PC-9 (cell line): ENCODE measurements at regions not wholly inside any gene's neighbourhood (a gene's known extent, or its start where the extent isn't known, plus 50 kb on each side); places are given as distances from the start of the nearest gene placed in this dataset.

Source experiments
- BruUV-seq: library from RNA; stranded (reverse); fragments of 400-500 nt; replicated peaks from 2 replicates; lab custom pipeline; 2021; lab: Mats Ljungman, UMichigan
- CTCF ChIA-PET: fragments of 300-600 bp; sonication (Branson Sonifier 250); formaldehyde crosslinking; loops from one replicate; lab custom pipeline; 2022; ENCODE audit warnings: antibody characterized with exemption; lab: Charles Lee
- POLR2A ChIA-PET: fragments of 300-600 bp; sonication (Branson Sonifier 250); formaldehyde crosslinking; loops from one replicate; lab custom pipeline; 2022; ENCODE audit warnings: antibody characterized with exemption; ENCODE audit not compliant: unreplicated experiment; lab: Charles Lee
- DNase-seq, 2 experiments: peaks; one replicate each; pipeline versions ENCODE4 v3.0.0 to v3.0.0-alpha.2; 2015 to 2022; ENCODE audit warnings: mixed read lengths in 1 of 2
- H2AFZ ChIP-seq: fragments of 200-600 bp; sonication (generic); 2 replicates; pipeline ENCODE4 v1.8.1; 2017; ENCODE audit warnings: antibody characterized with exemption
- H3F3A ChIP-seq: fragments of 200-600 bp; sonication (generic); 2 replicates; pipeline ENCODE4 v1.8.1; 2017; ENCODE audit warnings: antibody characterized with exemption, mild to moderate bottlenecking, low read depth; ENCODE audit not compliant: insufficient read depth
- H3K27ac ChIP-seq: fragments of 200-600 bp; sonication (generic); 2 replicates; pipeline ENCODE4 v1.6.1; 2016; ENCODE audit warnings: mixed run types
- H3K27me3 ChIP-seq: fragments of 200-600 bp; sonication (generic); 2 replicates; pipeline ENCODE4 v1.6.1; 2016; ENCODE audit warnings: low read depth, mixed run types; ENCODE audit not compliant: insufficient read depth
- H3K36me3 ChIP-seq: fragments of 200-600 bp; sonication (generic); 2 replicates; pipeline ENCODE4 v1.6.1; 2016; ENCODE audit warnings: low read depth, mixed run types
- H3K4me1 ChIP-seq: fragments of 200-600 bp; sonication (generic); replicated peaks from 2 replicates; pipeline ENCODE4 v1.6.1; 2016; ENCODE audit warnings: mixed run types; ENCODE audit not compliant: insufficient read depth
- H3K4me2 ChIP-seq: fragments of 200-600 bp; sonication (generic); 2 replicates; pipeline ENCODE4 v1.6.1; 2017; ENCODE audit warnings: mixed run types
- H3K4me3 ChIP-seq: fragments of 200-600 bp; sonication (generic); 2 replicates; pipeline ENCODE4 v1.6.1; 2016; ENCODE audit warnings: mixed run types
- H3K79me2 ChIP-seq: fragments of 200-600 bp; sonication (generic); 2 replicates; pipeline ENCODE4 v1.6.1; 2017; ENCODE audit warnings: low read depth, mixed run types
- H3K9me2 ChIP-seq: fragments of 200-600 bp; sonication (generic); 2 replicates; pipeline ENCODE4 v1.8.1; 2017; ENCODE audit warnings: mild to moderate bottlenecking; ENCODE audit not compliant: insufficient read depth
- H3K9me3 ChIP-seq: fragments of 200-600 bp; sonication (generic); 2 replicates; pipeline ENCODE4 v1.8.1; 2016; ENCODE audit warnings: low read depth; ENCODE audit not compliant: insufficient read depth
- H4K20me1 ChIP-seq: fragments of 200-600 bp; sonication (generic); 2 replicates; pipeline ENCODE4 v1.8.1; 2017; ENCODE audit not compliant: insufficient read depth
- CTCF ChIP-seq: fragments of 200-600 bp; sonication (generic); conservative IDR thresholded peaks from 2 replicates; pipeline ENCODE4 v1.6.1; 2017; ENCODE audit warnings: mixed run types, antibody characterized with exemption, mild to moderate bottlenecking, moderate library complexity
- EZH2 ChIP-seq: fragments of 200-600 bp; sonication (generic); IDR thresholded peaks from 2 replicates; pipeline ENCODE4 v1.8.0; 2017; ENCODE audit warnings: antibody characterized with exemption, low read depth
- intact Hi-C: fragments of 100-400 bp; cut with micrococcal nuclease; formaldehyde crosslinking; loops from one replicate; pipeline ENCODE4 v1.10.0; 2022; ENCODE audit not compliant: unreplicated experiment

- no peak overlapping the region for H3K27ac ChIP-seq
- ChIA-PET CTCF (no interaction called here), POLR2A (no interaction called here)
- no peak overlapping the region for H3K4me3 ChIP-seq
- H3K9me3 ChIP-seq: no peaks in the 10 kb centered on the region
- no peaks in the 10 kb centered on the region for H4K20me1 ChIP-seq
- no peak overlapping the region for H3K4me2 ChIP-seq
- no peak for DNase-seq
- peaks cover 8% of the 10 kb centered on the region; the same call in 1 of the 2 replicates for H3K27me3 ChIP-seq
- no peaks in the 10 kb centered on the region for H3K4me1 ChIP-seq
- H3F3A ChIP-seq: no peaks in the 10 kb centered on the region
- TF ChIP-seq EZH2 (no peak), CTCF (no peak)
- intact Hi-C loops: no loop called here
- H3K36me3 ChIP-seq: no peaks in the 10 kb centered on the region
- no peak overlapping the region for H2AFZ ChIP-seq
- no peaks in the 10 kb centered on the region for H3K79me2 ChIP-seq
- no TSS peak for BruUV-seq
- H3K9me2 ChIP-seq: no peaks in the 10 kb centered on the region
These were observed 69.8 kb upstream of the SSBP3 start for GRCh38 chr1:54475946-54476516.

- no TSS peak for BruUV-seq
- Histone ChIP-seq H3K4me3 (no peak overlapping the region), H3K79me2 (no peaks in the 10 kb centered on the region), H3F3A (no peaks in the 10 kb centered on the region), H3K4me1 (no peaks in the 10 kb centered on the region), H3K36me3 (no peaks in the 10 kb centered on the region), H3K9me3 (no peaks in the 10 kb centered on the region), H3K4me2 (no peak overlapping the region), H3K9me2 (no peaks in the 10 kb centered on the region), H3K27ac (no peak overlapping the region), H4K20me1 (no peaks in the 10 kb centered on the region), H3K27me3 (peaks cover 8% of the 10 kb centered on the region; the same call in 1 of the 2 replicates), H2AFZ (no peak overlapping the region)
- intact Hi-C loops: no loop called here
- ChIA-PET CTCF (no interaction called here), POLR2A (no interaction called here)
- no peak for TF ChIP-seq CTCF
- no peak for TF ChIP-seq EZH2
- peak in 1 of 2 experiments; percentile 16 for DNase-seq
These were observed 69.2 kb upstream of the SSBP3 start for GRCh38 chr1:54475357-54475881.

- Histone ChIP-seq H3F3A (no peaks in the 10 kb centered on the region), H3K79me2 (no peaks in the 10 kb centered on the region), H3K4me3 (no peak overlapping the region), H3K9me2 (no peaks in the 10 kb centered on the region), H3K36me3 (no peaks in the 10 kb centered on the region), H2AFZ (no peak overlapping the region), H3K4me1 (no peaks in the 10 kb centered on the region), H3K27ac (no peak overlapping the region), H3K4me2 (no peak overlapping the region), H3K27me3 (0 out of 2 replicates have a peak, but pooled peaks cover 3% of the 10 kb centered on the region), H4K20me1 (no peaks in the 10 kb centered on the region), H3K9me3 (no peaks in the 10 kb centered on the region)
- ChIA-PET POLR2A (no interaction called here), CTCF (no interaction called here)
- intact Hi-C loops: no loop called here
- TF ChIP-seq CTCF: no peak
- no peak for TF ChIP-seq EZH2
- DNase-seq: peak in 1 of 2 experiments; percentile 32
- no TSS peak for BruUV-seq
These were observed 68.4 kb upstream of the SSBP3 start for GRCh38 chr1:54474310-54475251.
